ENCODE measurements at regions not wholly inside any gene's neighbourhood (a gene's known extent, or its start where the extent isn't known, plus 50 kb on each side); places are given as distances from the start of the nearest gene placed in this dataset.

DNA sequence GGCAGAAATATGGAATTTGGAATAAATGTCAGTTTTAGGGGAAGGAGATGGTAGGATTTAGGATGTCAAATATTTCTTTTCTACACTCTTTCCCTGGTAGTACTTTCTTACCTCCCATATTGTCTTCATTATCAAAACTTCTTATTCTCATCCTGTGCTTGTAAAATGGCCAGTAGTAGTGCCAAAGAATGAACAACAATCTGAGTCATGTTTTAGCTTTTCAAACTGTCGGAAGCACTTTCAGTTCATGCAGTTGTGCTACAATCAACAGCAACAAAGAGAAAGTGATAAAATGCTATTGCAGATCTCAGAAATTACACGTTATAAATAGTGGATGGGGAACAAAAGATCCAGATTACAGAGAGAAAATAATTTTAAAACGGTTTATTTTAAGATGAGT is 193.7 kb upstream of the RXFP2 start:
- Histone ChIP-seq H3K4me1 (ENCODE audit: control insufficient read depth, extremely low read depth, insufficient read depth, low read length) (no peaks in the 10 kb centered on the region), H4K20me1 (replicated peaks; ENCODE audit: control insufficient read depth, extremely low read depth, insufficient read depth, low read length) (no peaks in the 10 kb centered on the region), H3K27ac (ENCODE audit: insufficient read depth, low read depth, low read length) (no peak overlapping the region), H3K36me3 (ENCODE audit: control insufficient read depth in 2 of 2, extremely low read depth in 1 of 2, insufficient read depth in 2 of 2, low read length in 2 of 2) (no peaks in the 10 kb centered on the region), H2AFZ (ENCODE audit: low read depth, low read length) (no peak overlapping the region), H3K4me2 (ENCODE audit: insufficient read depth, low read length) (peak overlapping the region; percentile 64), H3K9me3 (replicated peaks; ENCODE audit: control insufficient read depth, insufficient read depth, low read length) (no peaks in the 10 kb centered on the region), H3K4me3 (replicated peaks in 1 of 3; ENCODE audit: insufficient read depth in 1 of 3, low read depth in 1 of 3, low read length in 3 of 3) (no peak overlapping the region), H3K9ac (replicated peaks; ENCODE audit: extremely low read depth, insufficient read depth, low read length) (no peak overlapping the region), H3K9me1 (replicated peaks; ENCODE audit: control insufficient read depth, extremely low read depth, insufficient read depth, low read length) (no peaks in the 10 kb centered on the region), H3K27me3 (ENCODE audit: control insufficient read depth in 2 of 2, insufficient read depth in 2 of 2, low read length in 2 of 2) (peaks cover 3 to 4% of the 10 kb centered on the region in 2 experiments), H3K79me2 (ENCODE audit: control insufficient read depth, insufficient read depth, low read length) (no peaks in the 10 kb centered on the region)
- FAIRE-seq (peak; percentile 4), DNase-seq (ENCODE audit: low read depth, low spot score) (peak; percentile 31)
- intact Hi-C loops (cut with micrococcal nuclease) (no loop called here), dilution Hi-C loops (cut with MboI; ENCODE audit: extremely low pct_ligation_motif_present, low sequenced_read_pairs) (no loop called here)
- POLR2A ChIA-PET = no interaction called here
- BruUV-seq (replicated peaks) = no TSS peak
- CTCF ChIA-PET = interaction anchor here (1.0 to 2.8 kb wide), 4 partner anchors 8 to 195 kb away, joined by 3 to 17 read pairs (median 8); no protein-coding TSS in a partner anchor
- TF ChIP-seq MYC (IDR thresholded peaks at IDR 0.05; ENCODE audit: low read depth, low read length) (no peak), GATA2 (IDR thresholded peaks at IDR 0.05; ENCODE audit: insufficient read depth, insufficient read length, low read depth, low read length) (no peak), JUN (IDR thresholded peaks at IDR 0.05; ENCODE audit: borderline replicate concordance, insufficient read depth, insufficient read length, low read depth) (no peak), POLR2AphosphoS5 (IDR thresholded peaks at IDR 0.05; ENCODE audit: insufficient read depth, low read depth, low read length) (no peak), FOS (IDR thresholded peaks at IDR 0.05; ENCODE audit: borderline replicate concordance, insufficient read depth, low read length) (no peak), EZH2 (IDR thresholded peaks at IDR 0.05; ENCODE audit: borderline replicate concordance, low read depth, low read length, severe bottlenecking) (no peak), POLR2A (IDR thresholded peaks at IDR 0.05; ENCODE audit: low read depth, low read length) (no peak)
- TF ChIP-seq, protein P1, sequence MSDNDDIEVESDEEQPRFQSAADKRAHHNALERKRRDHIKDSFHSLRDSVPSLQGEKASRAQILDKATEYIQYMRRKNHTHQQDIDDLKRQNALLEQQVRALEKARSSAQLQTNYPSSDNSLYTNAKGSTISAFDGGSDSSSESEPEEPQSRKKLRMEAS (IDR thresholded peaks at IDR 0.05; ENCODE audit: insufficient read depth, insufficient read length) = no peak
- TF ChIP-seq, protein P2, sequence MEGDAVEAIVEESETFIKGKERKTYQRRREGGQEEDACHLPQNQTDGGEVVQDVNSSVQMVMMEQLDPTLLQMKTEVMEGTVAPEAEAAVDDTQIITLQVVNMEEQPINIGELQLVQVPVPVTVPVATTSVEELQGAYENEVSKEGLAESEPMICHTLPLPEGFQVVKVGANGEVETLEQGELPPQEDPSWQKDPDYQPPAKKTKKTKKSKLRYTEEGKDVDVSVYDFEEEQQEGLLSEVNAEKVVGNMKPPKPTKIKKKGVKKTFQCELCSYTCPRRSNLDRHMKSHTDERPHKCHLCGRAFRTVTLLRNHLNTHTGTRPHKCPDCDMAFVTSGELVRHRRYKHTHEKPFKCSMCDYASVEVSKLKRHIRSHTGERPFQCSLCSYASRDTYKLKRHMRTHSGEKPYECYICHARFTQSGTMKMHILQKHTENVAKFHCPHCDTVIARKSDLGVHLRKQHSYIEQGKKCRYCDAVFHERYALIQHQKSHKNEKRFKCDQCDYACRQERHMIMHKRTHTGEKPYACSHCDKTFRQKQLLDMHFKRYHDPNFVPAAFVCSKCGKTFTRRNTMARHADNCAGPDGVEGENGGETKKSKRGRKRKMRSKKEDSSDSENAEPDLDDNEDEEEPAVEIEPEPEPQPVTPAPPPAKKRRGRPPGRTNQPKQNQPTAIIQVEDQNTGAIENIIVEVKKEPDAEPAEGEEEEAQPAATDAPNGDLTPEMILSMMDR (IDR thresholded peaks at IDR 0.05; ENCODE audit: extremely low read depth in 1 of 2, insufficient read depth in 1 of 2, low read depth in 1 of 2, low read length in 2 of 2) = no peak

Measured in endothelial cell of umbilical vein (primary cell).